WTC11 (cell line): ENCODE measurements at regions not wholly inside any gene's neighbourhood (a gene's known extent, or its start where the extent isn't known, plus 50 kb on each side); places are given as distances from the start of the nearest gene placed in this dataset.
A peak's percentile ranks its signal among the peaks of the same experiment; 100 is the strongest.

Experiments
- ATAC-seq: fragments of 200-7000 bp; cut with Tn5 transposase; 2 replicates; pipeline ENCODE4 v1.10.0; 2021; ENCODE audit warnings: mild to moderate bottlenecking, moderate library complexity
- CTCF ChIA-PET: fragments of 300-600 bp; sonication (Branson Sonifier 250); formaldehyde crosslinking; loops from one replicate; lab custom pipeline; 2021; ENCODE audit warnings: antibody characterized with exemption; lab: Charles Lee
- POLR2A ChIA-PET: fragments of 350-600 bp; sonication (Branson Sonifier 250); formaldehyde crosslinking; loops from one replicate; lab custom pipeline; 2021; ENCODE audit warnings: antibody characterized with exemption; lab: Charles Lee
- DNase-seq: peaks from one replicate; pipeline ENCODE4 v3.0.0; 2021; ENCODE audit warnings: low spot score
- H3K27ac Mint-ChIP-seq: 2 replicates; pipeline ENCODE4 v1.8.0; 2021; ENCODE audit warnings: mixed read lengths
- H3K27me3 Mint-ChIP-seq: 2 replicates; pipeline ENCODE4 v1.8.0; 2021; ENCODE audit warnings: low read depth, mild to moderate bottlenecking, moderate library complexity, mixed read lengths
- H3K36me3 Mint-ChIP-seq: 2 replicates; pipeline ENCODE4 v1.8.0; 2021; ENCODE audit warnings: mixed read lengths
- H3K4me1 Mint-ChIP-seq: 2 replicates; pipeline ENCODE4 v1.8.0; 2022; ENCODE audit warnings: mixed read lengths
- H3K4me3 Mint-ChIP-seq: 2 replicates; pipeline ENCODE4 v1.8.0; 2021; ENCODE audit warnings: mild to moderate bottlenecking, moderate library complexity, mixed read lengths
- H3K9me3 Mint-ChIP-seq: 2 replicates; pipeline ENCODE4 v1.8.0; 2021; ENCODE audit warnings: mixed read lengths
- CBFB ChIP-seq: sonication (generic); formaldehyde crosslinking; IDR thresholded peaks from 2 replicates; pipeline ENCODE4 v1.8.1; 2022; ENCODE audit warnings: mild to moderate bottlenecking, low read depth, missing genetic modification reagents
- FOXJ3 ChIP-seq: sonication (generic); formaldehyde crosslinking; IDR thresholded peaks from 2 replicates; pipeline ENCODE4 v1.9.0; 2021; ENCODE audit warnings: missing genetic modification reagents, mild to moderate bottlenecking, borderline replicate concordance
- TP53 ChIP-seq: sonication (generic); formaldehyde crosslinking; IDR thresholded peaks from 2 replicates; pipeline ENCODE4 v1.8.1; 2023; ENCODE audit warnings: mild to moderate bottlenecking, missing genetic modification reagents
- ZNF232 ChIP-seq: sonication (generic); formaldehyde crosslinking; IDR thresholded peaks from 2 replicates; pipeline ENCODE4 v1.8.0; 2022; ENCODE audit warnings: mild to moderate bottlenecking, missing genetic modification reagents
- ZNF263 ChIP-seq: sonication (generic); formaldehyde crosslinking; IDR thresholded peaks from 2 replicates; pipeline ENCODE4 v1.8.1; 2022; ENCODE audit warnings: low read depth, mild to moderate bottlenecking, moderate library complexity, missing genetic modification reagents
- TF ChIP-seq, protein P1 (sequence below): fragments of 250-450 bp; sonication (Bioruptor Pico); IDR thresholded peaks from 2 replicates; pipeline ENCODE4 v1.9.0; 2021; ENCODE audit warnings: mild to moderate bottlenecking, borderline replicate concordance
- TF ChIP-seq, protein P2 (sequence below): sonication (generic); formaldehyde crosslinking; IDR thresholded peaks from 2 replicates; pipeline ENCODE4 v1.8.0; 2022; ENCODE audit warnings: mild to moderate bottlenecking, missing genetic modification reagents
- TF ChIP-seq, protein P3 (sequence below): sonication (generic); formaldehyde crosslinking; IDR thresholded peaks from 2 replicates; pipeline ENCODE4 v1.8.0; 2023; ENCODE audit warnings: missing genetic modification reagents
- TF ChIP-seq, protein P4 (sequence below): sonication (generic); formaldehyde crosslinking; IDR thresholded peaks from 2 replicates; pipeline ENCODE4 v1.8.0; 2022; ENCODE audit warnings: mild to moderate bottlenecking, missing genetic modification reagents
- TF ChIP-seq, protein P5 (sequence below): sonication (generic); formaldehyde crosslinking; IDR thresholded peaks from 2 replicates; pipeline ENCODE4 v1.8.1; 2022; ENCODE audit warnings: mild to moderate bottlenecking, missing genetic modification reagents, moderate library complexity, borderline replicate concordance
- TF ChIP-seq, protein P6 (sequence below): fragments of 200-600 bp; IDR thresholded peaks from 2 replicates; pipeline ENCODE4 v1.8.0; 2022; ENCODE audit warnings: antibody characterized with exemption

DNA sequence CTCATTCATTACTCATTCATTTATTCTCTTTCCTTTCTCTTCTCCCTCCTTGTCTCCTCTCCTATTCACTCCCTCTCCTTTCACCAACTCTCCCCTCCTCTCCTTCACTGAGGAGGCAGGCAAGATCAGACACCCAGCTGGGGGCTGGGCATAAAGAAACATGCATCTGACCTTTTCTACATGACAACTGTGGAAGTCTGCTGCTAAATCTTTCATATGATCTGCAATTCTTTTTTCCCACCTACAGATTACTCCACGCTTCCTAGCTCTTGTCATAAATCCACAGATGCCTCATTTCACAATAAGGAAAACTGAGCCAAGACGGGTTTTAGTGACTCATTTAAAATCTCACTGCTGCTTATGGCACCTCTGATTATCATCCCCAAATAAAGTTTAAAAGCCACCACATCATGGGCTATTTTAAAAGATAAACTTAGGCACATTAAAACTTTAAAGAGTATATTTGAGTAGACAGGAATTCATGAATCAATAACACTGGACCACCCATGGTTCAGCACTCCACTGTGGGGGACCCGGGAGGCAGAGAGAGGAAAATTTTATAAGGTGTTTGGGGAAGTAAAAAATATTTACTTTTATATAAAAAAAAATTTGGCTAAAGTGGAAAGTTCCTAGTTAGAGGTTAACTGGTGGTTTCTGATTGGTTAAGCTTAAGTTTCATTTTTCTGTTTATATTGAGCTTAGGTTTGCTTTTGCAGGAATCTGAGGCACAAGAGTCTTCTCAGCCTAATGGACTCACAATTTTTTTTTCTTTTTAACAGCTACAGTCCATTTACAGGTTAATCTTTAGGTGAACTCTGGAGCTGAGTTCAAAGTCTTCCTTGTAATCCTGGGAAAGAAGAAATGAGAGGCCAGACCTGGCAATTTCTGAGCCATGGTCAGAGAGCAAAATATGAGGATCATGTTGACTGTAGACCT, 55.8 kb upstream of the DNAH14 start:
- peaks cover 20% of the 10 kb centered on the region for H3K4me1 Mint-ChIP-seq
- CTCF ChIA-PET, result interaction anchor here (2.9 to 4.0 kb wide), 3 partner anchors 21 to 49 kb away, joined by 11 to 29 read pairs (median 21); no protein-coding TSS in a partner anchor
- H3K4me3 Mint-ChIP-seq, result no peak overlapping the region
- TF ChIP-seq, protein P1, sequence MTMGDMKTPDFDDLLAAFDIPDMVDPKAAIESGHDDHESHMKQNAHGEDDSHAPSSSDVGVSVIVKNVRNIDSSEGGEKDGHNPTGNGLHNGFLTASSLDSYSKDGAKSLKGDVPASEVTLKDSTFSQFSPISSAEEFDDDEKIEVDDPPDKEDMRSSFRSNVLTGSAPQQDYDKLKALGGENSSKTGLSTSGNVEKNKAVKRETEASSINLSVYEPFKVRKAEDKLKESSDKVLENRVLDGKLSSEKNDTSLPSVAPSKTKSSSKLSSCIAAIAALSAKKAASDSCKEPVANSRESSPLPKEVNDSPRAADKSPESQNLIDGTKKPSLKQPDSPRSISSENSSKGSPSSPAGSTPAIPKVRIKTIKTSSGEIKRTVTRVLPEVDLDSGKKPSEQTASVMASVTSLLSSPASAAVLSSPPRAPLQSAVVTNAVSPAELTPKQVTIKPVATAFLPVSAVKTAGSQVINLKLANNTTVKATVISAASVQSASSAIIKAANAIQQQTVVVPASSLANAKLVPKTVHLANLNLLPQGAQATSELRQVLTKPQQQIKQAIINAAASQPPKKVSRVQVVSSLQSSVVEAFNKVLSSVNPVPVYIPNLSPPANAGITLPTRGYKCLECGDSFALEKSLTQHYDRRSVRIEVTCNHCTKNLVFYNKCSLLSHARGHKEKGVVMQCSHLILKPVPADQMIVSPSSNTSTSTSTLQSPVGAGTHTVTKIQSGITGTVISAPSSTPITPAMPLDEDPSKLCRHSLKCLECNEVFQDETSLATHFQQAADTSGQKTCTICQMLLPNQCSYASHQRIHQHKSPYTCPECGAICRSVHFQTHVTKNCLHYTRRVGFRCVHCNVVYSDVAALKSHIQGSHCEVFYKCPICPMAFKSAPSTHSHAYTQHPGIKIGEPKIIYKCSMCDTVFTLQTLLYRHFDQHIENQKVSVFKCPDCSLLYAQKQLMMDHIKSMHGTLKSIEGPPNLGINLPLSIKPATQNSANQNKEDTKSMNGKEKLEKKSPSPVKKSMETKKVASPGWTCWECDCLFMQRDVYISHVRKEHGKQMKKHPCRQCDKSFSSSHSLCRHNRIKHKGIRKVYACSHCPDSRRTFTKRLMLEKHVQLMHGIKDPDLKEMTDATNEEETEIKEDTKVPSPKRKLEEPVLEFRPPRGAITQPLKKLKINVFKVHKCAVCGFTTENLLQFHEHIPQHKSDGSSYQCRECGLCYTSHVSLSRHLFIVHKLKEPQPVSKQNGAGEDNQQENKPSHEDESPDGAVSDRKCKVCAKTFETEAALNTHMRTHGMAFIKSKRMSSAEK (CRISPR knock-in tag), result no peak
- no peak for TF ChIP-seq ZNF232 (CRISPR knock-in tag)
- TF ChIP-seq, protein P2, sequence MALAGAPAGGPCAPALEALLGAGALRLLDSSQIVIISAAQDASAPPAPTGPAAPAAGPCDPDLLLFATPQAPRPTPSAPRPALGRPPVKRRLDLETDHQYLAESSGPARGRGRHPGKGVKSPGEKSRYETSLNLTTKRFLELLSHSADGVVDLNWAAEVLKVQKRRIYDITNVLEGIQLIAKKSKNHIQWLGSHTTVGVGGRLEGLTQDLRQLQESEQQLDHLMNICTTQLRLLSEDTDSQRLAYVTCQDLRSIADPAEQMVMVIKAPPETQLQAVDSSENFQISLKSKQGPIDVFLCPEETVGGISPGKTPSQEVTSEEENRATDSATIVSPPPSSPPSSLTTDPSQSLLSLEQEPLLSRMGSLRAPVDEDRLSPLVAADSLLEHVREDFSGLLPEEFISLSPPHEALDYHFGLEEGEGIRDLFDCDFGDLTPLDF, result no peak
- TF ChIP-seq, protein P3, sequence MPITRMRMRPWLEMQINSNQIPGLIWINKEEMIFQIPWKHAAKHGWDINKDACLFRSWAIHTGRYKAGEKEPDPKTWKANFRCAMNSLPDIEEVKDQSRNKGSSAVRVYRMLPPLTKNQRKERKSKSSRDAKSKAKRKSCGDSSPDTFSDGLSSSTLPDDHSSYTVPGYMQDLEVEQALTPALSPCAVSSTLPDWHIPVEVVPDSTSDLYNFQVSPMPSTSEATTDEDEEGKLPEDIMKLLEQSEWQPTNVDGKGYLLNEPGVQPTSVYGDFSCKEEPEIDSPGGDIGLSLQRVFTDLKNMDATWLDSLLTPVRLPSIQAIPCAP (CRISPR knock-in tag), result no peak
- TF ChIP-seq, protein P4, sequence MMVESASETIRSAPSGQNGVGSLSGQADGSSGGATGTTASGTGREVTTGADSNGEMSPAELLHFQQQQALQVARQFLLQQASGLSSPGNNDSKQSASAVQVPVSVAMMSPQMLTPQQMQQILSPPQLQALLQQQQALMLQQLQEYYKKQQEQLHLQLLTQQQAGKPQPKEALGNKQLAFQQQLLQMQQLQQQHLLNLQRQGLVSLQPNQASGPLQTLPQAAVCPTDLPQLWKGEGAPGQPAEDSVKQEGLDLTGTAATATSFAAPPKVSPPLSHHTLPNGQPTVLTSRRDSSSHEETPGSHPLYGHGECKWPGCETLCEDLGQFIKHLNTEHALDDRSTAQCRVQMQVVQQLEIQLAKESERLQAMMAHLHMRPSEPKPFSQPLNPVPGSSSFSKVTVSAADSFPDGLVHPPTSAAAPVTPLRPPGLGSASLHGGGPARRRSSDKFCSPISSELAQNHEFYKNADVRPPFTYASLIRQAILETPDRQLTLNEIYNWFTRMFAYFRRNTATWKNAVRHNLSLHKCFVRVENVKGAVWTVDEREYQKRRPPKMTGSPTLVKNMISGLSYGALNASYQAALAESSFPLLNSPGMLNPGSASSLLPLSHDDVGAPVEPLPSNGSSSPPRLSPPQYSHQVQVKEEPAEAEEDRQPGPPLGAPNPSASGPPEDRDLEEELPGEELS, result no peak
- TF ChIP-seq, protein P5, sequence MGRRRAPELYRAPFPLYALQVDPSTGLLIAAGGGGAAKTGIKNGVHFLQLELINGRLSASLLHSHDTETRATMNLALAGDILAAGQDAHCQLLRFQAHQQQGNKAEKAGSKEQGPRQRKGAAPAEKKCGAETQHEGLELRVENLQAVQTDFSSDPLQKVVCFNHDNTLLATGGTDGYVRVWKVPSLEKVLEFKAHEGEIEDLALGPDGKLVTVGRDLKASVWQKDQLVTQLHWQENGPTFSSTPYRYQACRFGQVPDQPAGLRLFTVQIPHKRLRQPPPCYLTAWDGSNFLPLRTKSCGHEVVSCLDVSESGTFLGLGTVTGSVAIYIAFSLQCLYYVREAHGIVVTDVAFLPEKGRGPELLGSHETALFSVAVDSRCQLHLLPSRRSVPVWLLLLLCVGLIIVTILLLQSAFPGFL (CRISPR knock-in tag), result no peak
- TF ChIP-seq FOXJ3 (CRISPR knock-in tag), result no peak
- no peak for TF ChIP-seq ZNF263 (CRISPR knock-in tag)
- no peak for TF ChIP-seq TP53 (CRISPR knock-in tag)
- TF ChIP-seq, protein P6, sequence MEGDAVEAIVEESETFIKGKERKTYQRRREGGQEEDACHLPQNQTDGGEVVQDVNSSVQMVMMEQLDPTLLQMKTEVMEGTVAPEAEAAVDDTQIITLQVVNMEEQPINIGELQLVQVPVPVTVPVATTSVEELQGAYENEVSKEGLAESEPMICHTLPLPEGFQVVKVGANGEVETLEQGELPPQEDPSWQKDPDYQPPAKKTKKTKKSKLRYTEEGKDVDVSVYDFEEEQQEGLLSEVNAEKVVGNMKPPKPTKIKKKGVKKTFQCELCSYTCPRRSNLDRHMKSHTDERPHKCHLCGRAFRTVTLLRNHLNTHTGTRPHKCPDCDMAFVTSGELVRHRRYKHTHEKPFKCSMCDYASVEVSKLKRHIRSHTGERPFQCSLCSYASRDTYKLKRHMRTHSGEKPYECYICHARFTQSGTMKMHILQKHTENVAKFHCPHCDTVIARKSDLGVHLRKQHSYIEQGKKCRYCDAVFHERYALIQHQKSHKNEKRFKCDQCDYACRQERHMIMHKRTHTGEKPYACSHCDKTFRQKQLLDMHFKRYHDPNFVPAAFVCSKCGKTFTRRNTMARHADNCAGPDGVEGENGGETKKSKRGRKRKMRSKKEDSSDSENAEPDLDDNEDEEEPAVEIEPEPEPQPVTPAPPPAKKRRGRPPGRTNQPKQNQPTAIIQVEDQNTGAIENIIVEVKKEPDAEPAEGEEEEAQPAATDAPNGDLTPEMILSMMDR, result no peak
- TF ChIP-seq, all 79 proteins: peak for 0
- Mint-ChIP-seq H3K9me3 (0 out of 2 replicates have a peak, but pooled peaks cover 4% of the 10 kb centered on the region), H3K27me3 (no peaks in the 10 kb centered on the region; the same call in 1 of the 2 replicates), H3K36me3 (no peaks in the 10 kb centered on the region), H3K27ac (no peak overlapping the region)
- no peak for DNase-seq
- POLR2A ChIA-PET, result interaction anchor here (1.5 kb wide), 1 partner anchor 11 kb away, joined by 3 read pairs; no protein-coding TSS in a partner anchor
- peak; percentile 70 for ATAC-seq

DNA sequence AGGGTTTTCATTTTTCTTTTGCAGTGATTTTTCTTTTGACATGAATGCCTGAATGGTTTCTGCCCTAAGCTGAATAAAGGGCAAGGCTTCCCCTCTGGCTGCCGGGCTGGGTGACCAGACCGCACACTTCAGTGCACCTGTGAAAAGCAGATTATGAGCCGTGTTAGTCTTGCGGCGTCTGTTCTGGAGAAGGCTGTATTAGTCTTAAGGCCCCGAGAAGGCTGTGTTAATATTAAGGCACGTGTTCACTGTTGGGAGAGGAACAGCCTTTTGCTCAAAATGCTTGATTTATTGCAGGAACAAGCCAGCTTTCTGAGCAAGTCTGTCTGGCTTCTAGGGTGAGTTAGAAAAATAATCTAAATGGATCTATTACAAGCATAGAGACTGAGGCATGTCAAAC, 54.7 kb upstream of the DNAH14 start:
- ATAC-seq, result no peak
- no peak for DNase-seq
- H3K4me3 Mint-ChIP-seq, result no peak overlapping the region
- 0 out of 2 replicates have a peak, but pooled peaks cover 4% of the 10 kb centered on the region for H3K9me3 Mint-ChIP-seq
- no peak overlapping the region for H3K27ac Mint-ChIP-seq
- TF ChIP-seq CBFB (CRISPR knock-in tag), result no peak
- no peaks in the 10 kb centered on the region for H3K36me3 Mint-ChIP-seq
- ChIA-PET POLR2A (no interaction called here), CTCF (interaction anchor here (0.6 to 4.0 kb wide), 5 partner anchors 20 to 1213 kb away, joined by 3 to 29 read pairs (median 11); no protein-coding TSS in a partner anchor)
- H3K4me1 Mint-ChIP-seq, result peaks cover 28% of the 10 kb centered on the region
- no peaks in the 10 kb centered on the region; the same call in 1 of the 2 replicates for H3K27me3 Mint-ChIP-seq
